Neuronal stem cell (in vitro differentiated cells): ENCODE measurements at regions not wholly inside any gene's neighbourhood (a gene's known extent, or its start where the extent isn't known, plus 50 kb on each side); places are given as distances from the start of the nearest gene placed in this dataset.

Experiments
- DNase-seq: peaks from one replicate; pipeline ENCODE4 v3.0.0-alpha.2; 2013; ENCODE audit warnings: low spot score
- H2AFZ ChIP-seq: one replicate; pipeline ENCODE4 v1.6.1; 2013; ENCODE audit warnings: mild to moderate bottlenecking, low read length, inconsistent platforms
- H2AK5ac ChIP-seq: 2 replicates; pipeline ENCODE4 v1.6.1; 2013; ENCODE audit warnings: low read depth, mild to moderate bottlenecking, inconsistent platforms, low read length, moderate library complexity, mixed read lengths
- H2BK120ac ChIP-seq: 2 replicates; pipeline ENCODE4 v1.6.1; 2013; ENCODE audit warnings: low read depth, mild to moderate bottlenecking, inconsistent platforms, low read length, moderate library complexity, mixed read lengths
- H2BK12ac ChIP-seq: one replicate; pipeline ENCODE4 v1.6.1; 2013; ENCODE audit warnings: low read length, inconsistent platforms
- H2BK15ac ChIP-seq: 2 replicates; pipeline ENCODE4 v1.6.1; 2013; ENCODE audit warnings: mild to moderate bottlenecking, low read length, inconsistent platforms, mixed read lengths
- H2BK5ac ChIP-seq: one replicate; pipeline ENCODE4 v1.6.1; 2013; ENCODE audit warnings: inconsistent platforms, mild to moderate bottlenecking, low read length, moderate library complexity
- H3K14ac ChIP-seq: one replicate; pipeline ENCODE4 v1.6.1; 2013; ENCODE audit warnings: low read length, inconsistent platforms
- H3K18ac ChIP-seq: 2 replicates; pipeline ENCODE4 v1.6.1; 2013; ENCODE audit warnings: low read length, inconsistent platforms
- H3K23ac ChIP-seq: 2 replicates; pipeline ENCODE4 v1.6.1; 2013; ENCODE audit warnings: low read depth, mild to moderate bottlenecking, mixed read lengths, low read length, inconsistent platforms; ENCODE audit not compliant: poor library complexity
- H3K27ac ChIP-seq: replicated peaks from 3 replicates; pipeline ENCODE4 v1.5.1; 2013; ENCODE audit warnings: low read length, inconsistent platforms
- H3K27me3 ChIP-seq, 3 experiments: 2 replicates each; pipeline ENCODE4 v1.6.1; 2013; ENCODE audit warnings: low read length in 3 of 3, mild to moderate bottlenecking in 2 of 3, inconsistent platforms in 1 of 3, low read depth in 1 of 3, mixed read lengths in 1 of 3, moderate library complexity in 1 of 3; ENCODE audit not compliant: control insufficient read depth in 3 of 3, insufficient read depth in 3 of 3
- H3K36me3 ChIP-seq, 2 donors: replicated peaks in 1 of 2; 2 replicates each; pipeline ENCODE4 v1.6.1; 2013; ENCODE audit warnings: low read length in 2 of 2; ENCODE audit not compliant: control insufficient read depth in 2 of 2, insufficient read depth in 2 of 2
- H3K4ac ChIP-seq: 2 replicates; pipeline ENCODE4 v1.6.1; 2013; ENCODE audit warnings: inconsistent platforms, mild to moderate bottlenecking, low read length, moderate library complexity
- H3K4me1 ChIP-seq, 2 donors: 1 replicate in 1 of 2; 2 replicates in 1 of 2; pipeline ENCODE4 v1.6.1; 2013; ENCODE audit warnings: low read length in 2 of 2, low read depth in 1 of 2; ENCODE audit not compliant: control insufficient read depth in 2 of 2, insufficient read depth in 1 of 2
- H3K4me2 ChIP-seq: one replicate; pipeline ENCODE4 v1.6.1; 2013; ENCODE audit warnings: mild to moderate bottlenecking, low read length, inconsistent platforms; ENCODE audit not compliant: insufficient read depth, poor library complexity, severe bottlenecking
- H3K4me3 ChIP-seq, 2 donors: 2 replicates each; pipeline ENCODE4 v1.5.1; 2013; ENCODE audit warnings: low read length in 2 of 2, mild to moderate bottlenecking in 2 of 2, inconsistent platforms in 1 of 2, moderate library complexity in 1 of 2
- H3K79me1 ChIP-seq: one replicate; pipeline ENCODE4 v1.6.1; 2013; ENCODE audit warnings: low read depth, mild to moderate bottlenecking, inconsistent platforms, low read length, moderate library complexity
- H3K9ac ChIP-seq: one replicate; pipeline ENCODE4 v1.6.1; 2013; ENCODE audit warnings: mild to moderate bottlenecking, low read depth, low read length, inconsistent platforms; ENCODE audit not compliant: poor library complexity
- H3K9me3 ChIP-seq, 2 donors: replicated peaks in 1 of 2; 2 replicates each; pipeline versions ENCODE3 to v1.6.1; 2013; ENCODE audit warnings: low read length in 2 of 2, mild to moderate bottlenecking in 2 of 2, inconsistent platforms in 1 of 2, low read depth in 1 of 2, mixed read lengths in 1 of 2, moderate library complexity in 1 of 2; ENCODE audit not compliant: control insufficient read depth in 2 of 2, insufficient read depth in 1 of 2
- H4K8ac ChIP-seq: one replicate; pipeline ENCODE4 v1.6.1; 2013; ENCODE audit warnings: low read depth, mild to moderate bottlenecking, inconsistent platforms, low read length, moderate library complexity
- H4K91ac ChIP-seq: one replicate; pipeline ENCODE4 v1.6.1; 2013; ENCODE audit warnings: low read length, low read depth, mild to moderate bottlenecking, inconsistent platforms; ENCODE audit not compliant: poor library complexity
- WGBS, 2 donors: extraction: QIAGEN DNeasy Blood & Tissue Kit; methylation state at CpG; one replicate each; pipeline ENCODE4 v1.1.7; 2013; ENCODE audit warnings: missing lambda C conversion rate in 2 of 2, mixed read lengths in 1 of 2; ENCODE audit not compliant: insufficient read length in 2 of 2, insufficient replicate concordance in 1 of 2; ENCODE audit errors: extremely low coverage in 2 of 2; 5-methylcytosine and 5-hydroxymethylcytosine counted together

GRCh38 chrX:95318882-95319281 lies 1365.8 kb upstream of the DIAPH2 start:
- no peaks in the 10 kb centered on the region for H3K79me1 ChIP-seq
- no peaks in the 10 kb centered on the region for H3K36me3 ChIP-seq
- no peak overlapping the region for H2BK15ac ChIP-seq
- H3K23ac ChIP-seq, result no peak overlapping the region
- H2BK5ac ChIP-seq, result no peak overlapping the region
- H3K27ac ChIP-seq, result no peak overlapping the region
- H3K4me3 ChIP-seq, result no peak overlapping the region
- no peak overlapping the region for H4K91ac ChIP-seq
- no peak overlapping the region for H2BK120ac ChIP-seq
- no peak overlapping the region for H3K9ac ChIP-seq
- no CpG with 5 or more reads among the region's 4 CpGs for WGBS, 2 donors
- H4K8ac ChIP-seq, result no peak overlapping the region
- H2BK12ac ChIP-seq, result no peak overlapping the region
- H3K4me1 ChIP-seq, result no peaks in the 10 kb centered on the region
- H3K18ac ChIP-seq, result no peak overlapping the region
- H3K9me3 ChIP-seq, result no peaks in the 10 kb centered on the region
- no peak overlapping the region for H3K14ac ChIP-seq
- DNase-seq, result no peak
- H3K4me2 ChIP-seq, result no peak overlapping the region
- no peak overlapping the region for H2AK5ac ChIP-seq
- H3K4ac ChIP-seq, result no peak overlapping the region
- H3K27me3 ChIP-seq, result no peaks in the 10 kb centered on the region
- H2AFZ ChIP-seq, result no peak overlapping the region

DNA sequence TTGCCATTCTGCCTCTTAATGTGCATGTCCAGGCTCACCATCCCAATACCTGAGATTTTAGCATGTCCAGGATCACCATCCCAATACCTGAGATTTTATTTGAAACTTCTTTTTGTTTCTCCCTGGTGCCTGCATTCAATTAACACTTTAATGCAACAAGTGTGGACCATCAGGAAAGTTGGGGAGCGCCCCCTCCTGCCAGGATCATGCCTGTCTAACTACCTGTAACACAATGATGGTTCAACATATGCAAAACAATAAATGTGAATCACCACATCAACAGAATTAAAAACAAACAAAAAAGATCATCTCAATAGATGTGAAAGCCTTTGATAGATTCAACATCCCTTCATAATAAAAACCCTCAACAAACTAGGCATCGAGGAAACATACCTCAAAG lies 1359.5 kb upstream of the DIAPH2 start:
- H3K4me1 ChIP-seq, result no peaks in the 10 kb centered on the region
- H3K23ac ChIP-seq, result no peak overlapping the region
- no peaks in the 10 kb centered on the region for H3K9me3 ChIP-seq
- WGBS, 2 donors, result no CpG with 5 or more reads among the region's 2 CpGs
- no peak overlapping the region for H3K14ac ChIP-seq
- no peak overlapping the region for H2BK12ac ChIP-seq
- H2BK5ac ChIP-seq, result no peak overlapping the region
- H2AK5ac ChIP-seq, result no peak overlapping the region
- H3K4me2 ChIP-seq, result no peak overlapping the region
- H3K4ac ChIP-seq, result no peak overlapping the region
- no peaks in the 10 kb centered on the region for H3K79me1 ChIP-seq
- no peak for DNase-seq
- no peak overlapping the region for H3K4me3 ChIP-seq
- no peak overlapping the region for H2AFZ ChIP-seq
- H3K27ac ChIP-seq, result no peak overlapping the region
- H2BK15ac ChIP-seq, result no peak overlapping the region
- no peak overlapping the region for H4K91ac ChIP-seq
- H3K27me3 ChIP-seq, result no peaks in the 10 kb centered on the region
- H4K8ac ChIP-seq, result no peak overlapping the region
- H2BK120ac ChIP-seq, result no peak overlapping the region
- H3K36me3 ChIP-seq, result no peaks in the 10 kb centered on the region
- H3K18ac ChIP-seq, result no peak overlapping the region
- no peak overlapping the region for H3K9ac ChIP-seq

DNA sequence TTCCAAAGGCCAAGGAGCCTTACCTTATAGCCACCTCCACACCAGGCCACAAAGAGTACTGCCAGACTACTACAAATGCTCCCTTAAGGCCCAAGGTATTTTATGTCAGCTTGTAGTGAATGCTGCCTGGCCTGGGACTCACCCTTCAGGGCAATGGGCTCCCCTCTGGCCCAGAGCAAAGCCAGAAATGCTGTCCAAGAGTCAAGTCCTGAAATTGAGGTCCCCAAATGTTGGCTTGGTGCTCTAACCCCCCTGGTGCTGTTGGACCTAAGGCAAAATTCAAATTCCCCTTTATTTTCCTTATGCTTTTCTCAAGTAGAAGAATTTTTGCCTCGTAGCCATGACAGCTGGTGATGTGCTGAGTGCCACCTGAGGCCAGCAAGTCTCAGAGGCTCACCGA lies 1354.3 kb upstream of the DIAPH2 start:
- Histone ChIP-seq H2BK120ac (no peak overlapping the region), H4K8ac (no peak overlapping the region), H2AK5ac (no peak overlapping the region), H3K9ac (no peak overlapping the region), H3K18ac (no peak overlapping the region), H3K27ac (no peak overlapping the region), H3K9me3 (no peaks in the 10 kb centered on the region), H3K4ac (no peak overlapping the region), H3K36me3 (no peaks in the 10 kb centered on the region), H3K27me3 (no peaks in the 10 kb centered on the region), H3K4me3 (no peak overlapping the region), H2BK15ac (no peak overlapping the region), H4K91ac (no peak overlapping the region), H3K14ac (no peak overlapping the region), H3K23ac (no peak overlapping the region), H2BK12ac (no peak overlapping the region), H3K4me2 (no peak overlapping the region), H2AFZ (no peak overlapping the region), H3K4me1 (no peaks in the 10 kb centered on the region), H2BK5ac (no peak overlapping the region), H3K79me1 (no peaks in the 10 kb centered on the region)
- WGBS, 2 donors, result no CpG with 5 or more reads among the region's 2 CpGs
- no peak for DNase-seq

DNA sequence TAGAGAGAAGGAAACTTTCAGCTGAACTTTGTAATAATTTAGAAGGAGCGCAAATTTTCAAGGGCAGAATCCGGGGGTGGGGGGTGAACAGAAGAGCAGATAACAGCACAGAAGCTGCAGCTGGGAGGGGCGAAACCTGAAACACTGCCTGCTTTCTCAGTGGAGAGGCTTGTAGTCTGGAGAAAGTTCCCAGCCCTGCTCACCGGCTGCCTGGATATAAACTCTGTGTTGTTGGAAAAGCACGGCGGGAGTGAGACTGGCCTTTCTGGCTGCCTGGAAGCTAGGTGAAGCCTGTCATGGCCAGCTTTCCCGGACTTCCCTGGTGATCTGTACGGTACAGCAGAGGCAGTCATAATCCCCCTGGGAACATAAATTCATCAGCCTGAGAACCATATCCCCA lies 1352.1 kb upstream of the DIAPH2 start:
- Histone ChIP-seq H4K8ac (no peak overlapping the region), H2BK5ac (no peak overlapping the region), H2AFZ (no peak overlapping the region), H3K4me2 (no peak overlapping the region), H3K9me3 (no peaks in the 10 kb centered on the region), H3K4me3 (no peak overlapping the region), H3K36me3 (no peaks in the 10 kb centered on the region), H2BK12ac (no peak overlapping the region), H2BK120ac (no peak overlapping the region), H3K18ac (no peak overlapping the region), H3K9ac (no peak overlapping the region), H3K23ac (no peak overlapping the region), H3K27ac (no peak overlapping the region), H3K4me1 (no peaks in the 10 kb centered on the region), H2AK5ac (no peak overlapping the region), H4K91ac (no peak overlapping the region), H3K27me3 (no peaks in the 10 kb centered on the region), H3K79me1 (no peaks in the 10 kb centered on the region), H2BK15ac (no peak overlapping the region), H3K14ac (no peak overlapping the region), H3K4ac (no peak overlapping the region)
- DNase-seq, result no peak
- WGBS, 2 donors, result no CpG with 5 or more reads among the region's 8 CpGs
